AG09319 (cell line): ENCODE measurements at regions not wholly inside any gene's neighbourhood (a gene's known extent, or its start where the extent isn't known, plus 50 kb on each side); places are given as distances from the start of the nearest gene placed in this dataset.

Source experiments
- DNase-seq: peaks from one replicate; pipeline ENCODE4 v3.0.0-alpha.2; 2010; ENCODE audit warnings: low read depth; ENCODE audit errors: extremely low read depth
- CTCF ChIP-seq: IDR thresholded peaks from 2 replicates; pipeline ENCODE4 v1.5.1; 2011; ENCODE audit warnings: low read depth, mild to moderate bottlenecking, inconsistent platforms, low read length, moderate library complexity

GRCh38 chr5:39808656-39809055, 383.9 kb upstream of the DAB2 start:
- no peak for DNase-seq
- TF ChIP-seq CTCF = no peak

- no peak for TF ChIP-seq CTCF
These were observed 376.5 kb upstream of the DAB2 start for GRCh38 chr5:39801306-39801705.

GRCh38 chr5:39800042-39800601, 375.3 kb upstream of the DAB2 start:
- no peak for DNase-seq
- no peak for TF ChIP-seq CTCF

More at GRCh38 chr5:39801306-39801705, 376.5 kb upstream of the DAB2 start:
- no peak for DNase-seq

GRCh38 chr5:39799242-39799641, 374.5 kb upstream of the DAB2 start:
- no peak for TF ChIP-seq CTCF

DNA sequence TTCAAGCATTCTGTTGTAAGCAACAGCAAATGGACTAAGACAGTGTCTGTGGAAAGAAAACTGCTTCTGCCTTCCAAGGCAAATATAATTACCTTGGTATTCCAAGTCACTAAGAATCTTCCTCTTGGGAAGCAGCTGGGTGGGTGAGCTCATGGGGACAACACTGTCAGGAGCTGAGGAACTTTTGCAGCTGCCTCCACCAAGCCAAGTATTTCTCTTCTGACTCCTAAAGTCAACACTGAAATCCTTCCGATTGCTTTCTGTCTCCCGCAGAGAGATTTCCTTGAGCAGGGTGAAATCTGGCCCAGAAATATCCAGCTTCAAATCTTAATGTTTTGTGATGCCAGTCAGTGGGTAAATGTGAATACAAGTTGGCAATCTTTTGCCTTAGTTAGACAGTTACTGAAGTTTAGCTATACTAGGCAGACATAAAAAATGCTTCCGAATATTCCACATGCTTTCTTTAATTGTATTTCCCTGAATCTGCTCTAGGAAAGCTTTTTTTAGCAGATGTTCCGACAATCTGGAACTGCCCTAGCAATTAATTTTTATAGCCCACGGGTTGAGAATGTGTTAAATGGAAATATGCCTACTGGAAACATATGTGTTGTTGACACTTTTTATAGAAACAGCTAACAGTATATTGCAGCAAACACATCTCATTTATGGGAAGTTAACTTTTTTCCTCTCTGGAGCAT, 369.9 kb upstream of the DAB2 start:
- DNase-seq = no peak
- TF ChIP-seq CTCF = no peak

More at GRCh38 chr5:39799242-39799641, 374.5 kb upstream of the DAB2 start:
- no peak for DNase-seq

GRCh38 chr5:39785410-39785809, 360.6 kb upstream of the DAB2 start:
- no peak for TF ChIP-seq CTCF
- no peak for DNase-seq

DNA sequence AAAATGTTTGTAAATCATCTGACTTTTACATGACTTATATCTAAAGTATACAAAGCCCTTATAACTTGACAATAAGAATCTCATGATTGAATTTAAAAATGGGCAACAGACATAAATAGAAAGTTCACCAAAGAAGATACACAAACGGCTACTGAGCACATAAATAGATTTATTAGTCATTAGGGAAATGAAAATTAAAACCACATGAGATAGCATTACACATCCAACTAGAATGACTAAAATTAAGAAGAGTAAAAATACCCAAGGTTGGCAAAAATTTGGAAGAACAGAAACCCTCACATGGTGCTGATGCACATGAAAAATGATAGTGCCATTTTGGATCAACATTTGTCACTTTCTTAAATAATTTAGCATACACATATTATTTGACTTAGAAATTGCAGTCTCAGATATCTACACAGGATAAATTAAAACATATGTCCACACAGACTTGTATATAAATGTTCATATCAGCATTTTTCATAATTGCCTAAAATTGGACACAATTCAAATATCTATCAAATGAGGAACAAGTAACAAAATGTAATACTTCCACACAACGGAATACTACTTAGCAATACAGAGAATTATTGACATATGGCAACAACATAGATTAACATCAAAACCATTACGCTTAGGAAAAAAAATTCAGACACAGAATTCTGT, 359.1 kb upstream of the DAB2 start:
- no peak for TF ChIP-seq CTCF

More for the DNA sequence above, 359.1 kb upstream of the DAB2 start:
- no peak for DNase-seq
